Hepatocyte (in vitro differentiated cells): ENCODE measurements at regions not wholly inside any gene's neighbourhood (a gene's known extent, or its start where the extent isn't known, plus 50 kb on each side); places are given as distances from the start of the nearest gene placed in this dataset.

ENCODE experiments used
- DNase-seq: peaks from one replicate; pipeline ENCODE4 v3.0.0-alpha.2; 2016; ENCODE audit warnings: low spot score
- H2AFZ ChIP-seq: fragments of 200-600 bp; sonication (generic); 2 replicates; pipeline ENCODE4 v1.6.0; 2016; ENCODE audit warnings: antibody characterized with exemption, mild to moderate bottlenecking
- H3K27ac ChIP-seq: fragments of 200-600 bp; sonication (generic); 2 replicates; pipeline ENCODE4 v1.5.1; 2016; ENCODE audit warnings: mild to moderate bottlenecking
- H3K27me3 ChIP-seq: fragments of 200-600 bp; sonication (generic); 2 replicates; pipeline ENCODE4 v1.6.1; 2016
- H3K36me3 ChIP-seq: fragments of 200-600 bp; sonication (generic); replicated peaks from 2 replicates; pipeline ENCODE4 v1.5.1; 2016; ENCODE audit warnings: low read depth; ENCODE audit not compliant: insufficient read depth
- H3K4me1 ChIP-seq: fragments of 200-600 bp; sonication (generic); 2 replicates; pipeline ENCODE4 v1.5.1; 2016; ENCODE audit warnings: mild to moderate bottlenecking, moderate library complexity; ENCODE audit not compliant: insufficient read depth
- H3K4me2 ChIP-seq: fragments of 200-600 bp; sonication (generic); 2 replicates; pipeline ENCODE4 v1.6.0; 2016
- H3K4me3 ChIP-seq: fragments of 200-600 bp; sonication (generic); 2 replicates; pipeline ENCODE4 v1.5.1; 2016; ENCODE audit warnings: mild to moderate bottlenecking
- H3K79me2 ChIP-seq: fragments of 200-600 bp; sonication (generic); 2 replicates; pipeline ENCODE4 v1.6.0; 2017; ENCODE audit warnings: mild to moderate bottlenecking
- H3K9me2 ChIP-seq: fragments of 200-600 bp; sonication (generic); replicated peaks from 2 replicates; pipeline ENCODE4 v1.6.0; 2017; ENCODE audit warnings: mild to moderate bottlenecking; ENCODE audit not compliant: insufficient read depth
- H3K9me3 ChIP-seq: fragments of 200-600 bp; sonication (generic); 2 replicates; pipeline ENCODE4 v1.5.1; 2016; ENCODE audit warnings: low read depth, mild to moderate bottlenecking
- H4K20me1 ChIP-seq: fragments of 200-600 bp; sonication (generic); 2 replicates; pipeline ENCODE4 v1.6.0; 2016; ENCODE audit warnings: mild to moderate bottlenecking; ENCODE audit not compliant: insufficient read depth, poor library complexity, severe bottlenecking
- EZH2 ChIP-seq: fragments of 200-600 bp; sonication (generic); IDR thresholded peaks from 2 replicates; pipeline ENCODE4 v1.6.1; 2016; ENCODE audit warnings: antibody characterized with exemption, mild to moderate bottlenecking, borderline replicate concordance
- EZH2phosphoT487 ChIP-seq: fragments of 200-600 bp; sonication (generic); IDR thresholded peaks from one replicate; pipeline ENCODE4 v1.6.1; 2018; ENCODE audit warnings: antibody characterized with exemption, mild to moderate bottlenecking, low read depth, moderate library complexity; ENCODE audit not compliant: unreplicated experiment, severe bottlenecking
- WGBS: methylation state at CpG from one replicate; pipeline ENCODE4 v1.1.6; 2016; ENCODE audit warnings: low lambda C conversion rate; ENCODE audit errors: missing lambda C conversion rate; 5-methylcytosine and 5-hydroxymethylcytosine counted together
- TF ChIP-seq, protein P1 (sequence below): fragments of 200-600 bp; sonication (generic); IDR thresholded peaks from 2 replicates; pipeline ENCODE4 v1.5.1; 2016; ENCODE audit warnings: antibody characterized with exemption, mild to moderate bottlenecking; ENCODE audit not compliant: poor library complexity

- Histone ChIP-seq H3K4me1 (no peaks in the 10 kb centered on the region), H3K4me2 (no peak overlapping the region), H3K36me3 (no peaks in the 10 kb centered on the region), H3K9me2 (no peaks in the 10 kb centered on the region), H3K27ac (no peak overlapping the region), H3K4me3 (no peak overlapping the region), H3K9me3 (no peaks in the 10 kb centered on the region), H2AFZ (no peak overlapping the region), H3K79me2 (no peaks in the 10 kb centered on the region), H4K20me1 (no peaks in the 10 kb centered on the region), H3K27me3 (no peaks in the 10 kb centered on the region)
- WGBS = 96% methylated on average over 9 of the region's 9 CpGs
- DNase-seq = no peak
- no peak for TF ChIP-seq EZH2
Measured at GRCh38 chr18:45437366-45437765, 177.9 kb upstream of the SLC14A2 start.

DNA sequence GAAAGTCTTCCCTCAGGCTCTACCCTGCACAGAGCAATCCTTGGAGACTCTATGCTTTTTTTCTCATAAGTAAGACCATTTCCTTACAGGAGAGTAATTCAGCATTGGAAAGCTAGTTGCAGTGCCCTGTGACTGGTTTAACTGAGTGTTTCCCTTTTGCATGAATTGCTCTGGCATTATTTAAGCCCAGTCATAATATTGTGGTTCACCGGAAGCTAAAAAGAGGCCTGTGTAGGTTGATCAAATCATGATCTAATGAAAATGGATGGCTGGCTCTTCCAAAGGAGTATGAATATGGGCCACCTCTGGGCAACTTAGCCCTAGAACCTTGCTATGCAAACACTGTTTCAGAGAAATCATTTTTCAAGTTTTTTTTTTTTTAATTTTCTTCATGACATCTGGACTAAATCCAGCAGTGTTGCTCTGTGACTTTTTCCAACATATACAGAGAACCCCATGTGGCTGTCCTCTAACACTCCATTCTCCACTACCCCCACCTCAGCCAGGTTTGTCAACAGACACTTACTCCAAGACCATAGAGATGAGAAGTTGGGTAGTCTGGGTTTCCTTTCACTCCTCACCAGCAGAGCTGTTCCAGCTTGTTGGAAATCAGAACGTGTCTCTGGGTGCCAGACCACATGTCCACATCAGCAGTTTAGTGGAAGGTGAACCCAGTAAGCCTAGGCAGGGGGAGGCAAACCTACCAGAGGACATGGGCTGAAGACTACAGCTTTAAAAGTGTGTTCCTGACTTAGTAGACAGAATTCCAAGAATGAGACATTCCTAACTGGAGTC is 175.2 kb upstream of the SLC14A2 start:
- Histone ChIP-seq H4K20me1 (no peaks in the 10 kb centered on the region), H3K4me2 (no peak overlapping the region), H3K27ac (no peak overlapping the region), H3K36me3 (no peaks in the 10 kb centered on the region), H3K27me3 (no peaks in the 10 kb centered on the region), H3K79me2 (no peaks in the 10 kb centered on the region), H3K4me1 (no peaks in the 10 kb centered on the region), H3K4me3 (no peak overlapping the region), H3K9me3 (no peaks in the 10 kb centered on the region), H3K9me2 (no peaks in the 10 kb centered on the region), H2AFZ (no peak overlapping the region)
- TF ChIP-seq EZH2phosphoT487 = no peak
- TF ChIP-seq, protein P1, sequence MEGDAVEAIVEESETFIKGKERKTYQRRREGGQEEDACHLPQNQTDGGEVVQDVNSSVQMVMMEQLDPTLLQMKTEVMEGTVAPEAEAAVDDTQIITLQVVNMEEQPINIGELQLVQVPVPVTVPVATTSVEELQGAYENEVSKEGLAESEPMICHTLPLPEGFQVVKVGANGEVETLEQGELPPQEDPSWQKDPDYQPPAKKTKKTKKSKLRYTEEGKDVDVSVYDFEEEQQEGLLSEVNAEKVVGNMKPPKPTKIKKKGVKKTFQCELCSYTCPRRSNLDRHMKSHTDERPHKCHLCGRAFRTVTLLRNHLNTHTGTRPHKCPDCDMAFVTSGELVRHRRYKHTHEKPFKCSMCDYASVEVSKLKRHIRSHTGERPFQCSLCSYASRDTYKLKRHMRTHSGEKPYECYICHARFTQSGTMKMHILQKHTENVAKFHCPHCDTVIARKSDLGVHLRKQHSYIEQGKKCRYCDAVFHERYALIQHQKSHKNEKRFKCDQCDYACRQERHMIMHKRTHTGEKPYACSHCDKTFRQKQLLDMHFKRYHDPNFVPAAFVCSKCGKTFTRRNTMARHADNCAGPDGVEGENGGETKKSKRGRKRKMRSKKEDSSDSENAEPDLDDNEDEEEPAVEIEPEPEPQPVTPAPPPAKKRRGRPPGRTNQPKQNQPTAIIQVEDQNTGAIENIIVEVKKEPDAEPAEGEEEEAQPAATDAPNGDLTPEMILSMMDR = no peak
- TF ChIP-seq EZH2 = no peak
- no peak for DNase-seq
- 90% methylated on average over 2 of the region's 2 CpGs for WGBS

GRCh38 chr18:45441110-45441847 is 174.0 kb upstream of the SLC14A2 start:
- no peaks in the 10 kb centered on the region for H3K4me1 ChIP-seq
- no peak for DNase-seq
- 87% methylated on average over 5 of the region's 5 CpGs for WGBS
- H3K36me3 ChIP-seq = no peaks in the 10 kb centered on the region
- no peaks in the 10 kb centered on the region for H3K79me2 ChIP-seq
- no peaks in the 10 kb centered on the region for H3K9me2 ChIP-seq
- no peak overlapping the region for H3K4me2 ChIP-seq
- H4K20me1 ChIP-seq = no peaks in the 10 kb centered on the region
- no peaks in the 10 kb centered on the region for H3K9me3 ChIP-seq
- H3K27ac ChIP-seq = no peak overlapping the region
- H2AFZ ChIP-seq = no peak overlapping the region
- no peaks in the 10 kb centered on the region for H3K27me3 ChIP-seq
- TF ChIP-seq EZH2 (no peak), EZH2phosphoT487 (no peak)
- TF ChIP-seq, protein P1 = no peak
- H3K4me3 ChIP-seq = no peak overlapping the region

DNA sequence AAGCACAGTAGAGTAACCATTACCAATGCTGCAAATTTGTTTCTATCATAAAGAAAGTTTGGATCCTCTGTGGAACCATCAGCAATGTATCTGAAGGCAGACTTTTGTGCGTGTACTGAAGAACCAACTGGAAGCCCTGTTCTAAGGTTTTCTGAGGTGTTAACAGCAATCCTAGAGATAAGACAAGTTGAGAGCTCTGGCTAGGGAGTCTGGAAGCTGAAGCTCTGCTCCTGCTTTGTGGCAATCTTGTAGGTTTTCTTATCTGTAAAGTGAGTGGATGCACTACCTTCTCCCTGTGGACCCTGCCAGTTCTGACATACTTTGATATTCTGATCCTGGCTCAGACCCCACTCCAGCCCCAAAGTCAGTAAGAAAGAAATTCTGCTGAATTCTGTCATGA is 171.2 kb upstream of the SLC14A2 start:
- Histone ChIP-seq H3K27ac (no peak overlapping the region), H3K36me3 (no peaks in the 10 kb centered on the region), H4K20me1 (no peaks in the 10 kb centered on the region), H3K79me2 (no peaks in the 10 kb centered on the region), H3K4me1 (no peaks in the 10 kb centered on the region), H3K4me2 (no peak overlapping the region), H3K9me2 (no peaks in the 10 kb centered on the region), H2AFZ (no peak overlapping the region), H3K27me3 (no peaks in the 10 kb centered on the region), H3K9me3 (no peaks in the 10 kb centered on the region), H3K4me3 (no peak overlapping the region)
- WGBS = 54% methylated on average over 1 of the region's 1 CpG
- TF ChIP-seq EZH2 (no peak), EZH2phosphoT487 (no peak)
- TF ChIP-seq, protein P1 = no peak
- DNase-seq = no peak
